ENCODE measurements at regions not wholly inside any gene's neighbourhood (a gene's known extent, or its start where the extent isn't known, plus 50 kb on each side); places are given as distances from the start of the nearest gene placed in this dataset.

GRCh38 chr4:167397586-167397985 is 163.3 kb upstream of the SPOCK3 start:
- Histone ChIP-seq H3K27ac (ENCODE audit: low read depth, low read length) (no peak overlapping the region), H3K4me3 (ENCODE audit: insufficient read depth, low read length) (no peak overlapping the region), H2AFZ (ENCODE audit: low read length) (no peak overlapping the region), H3K9me3 (ENCODE audit: low read depth, low read length) (no peaks in the 10 kb centered on the region), H4K20me1 (ENCODE audit: insufficient read depth, low read length) (no peaks in the 10 kb centered on the region), H3K27me3 (ENCODE audit: insufficient read depth, low read length) (no peaks in the 10 kb centered on the region), H3K4me1 (ENCODE audit: insufficient read depth, low read length) (no peaks in the 10 kb centered on the region), H3K36me3 (ENCODE audit: insufficient read depth, low read length) (no peaks in the 10 kb centered on the region), H3K4me2 (ENCODE audit: insufficient read depth, low read length) (no peak overlapping the region), H3K79me2 (ENCODE audit: insufficient read depth, low read length) (no peaks in the 10 kb centered on the region)
- no peak for TF ChIP-seq CTCF (IDR thresholded peaks at IDR 0.05; ENCODE audit: extremely low read depth, low read depth, low read length)
- DNase-seq (ENCODE audit: insufficient read length, low spot score, missing footprints): no peak

- no peaks in the 10 kb centered on the region for H3K9me3 ChIP-seq (ENCODE audit: low read depth, low read length)
- no peaks in the 10 kb centered on the region for H4K20me1 ChIP-seq (ENCODE audit: insufficient read depth, low read length)
- DNase-seq (ENCODE audit: insufficient read length, low spot score, missing footprints): no peak
Observed at GRCh38 chr4:167399201-167399600, 164.9 kb upstream of the SPOCK3 start.

GRCh38 chr4:167406181-167406580 is 171.9 kb upstream of the SPOCK3 start:
- TF ChIP-seq CTCF (IDR thresholded peaks at IDR 0.05; ENCODE audit: extremely low read depth, low read depth, low read length): no peak
- H3K79me2 ChIP-seq (ENCODE audit: insufficient read depth, low read length): no peaks in the 10 kb centered on the region
- no peak overlapping the region for H3K4me2 ChIP-seq (ENCODE audit: insufficient read depth, low read length)
- no peaks in the 10 kb centered on the region for H4K20me1 ChIP-seq (ENCODE audit: insufficient read depth, low read length)
- DNase-seq (ENCODE audit: insufficient read length, low spot score, missing footprints): no peak
- H3K4me3 ChIP-seq (ENCODE audit: insufficient read depth, low read length): no peak overlapping the region
- H3K27ac ChIP-seq (ENCODE audit: low read depth, low read length): no peak overlapping the region
- no peaks in the 10 kb centered on the region for H3K36me3 ChIP-seq (ENCODE audit: insufficient read depth, low read length)
- no peaks in the 10 kb centered on the region for H3K9me3 ChIP-seq (ENCODE audit: low read depth, low read length)
- H3K27me3 ChIP-seq (ENCODE audit: insufficient read depth, low read length): no peaks in the 10 kb centered on the region
- H3K4me1 ChIP-seq (ENCODE audit: insufficient read depth, low read length): no peaks in the 10 kb centered on the region
- H2AFZ ChIP-seq (ENCODE audit: low read length): no peak overlapping the region

More at GRCh38 chr4:167399201-167399600, 164.9 kb upstream of the SPOCK3 start:
- H3K36me3 ChIP-seq (ENCODE audit: insufficient read depth, low read length): no peaks in the 10 kb centered on the region
- no peaks in the 10 kb centered on the region for H3K27me3 ChIP-seq (ENCODE audit: insufficient read depth, low read length)
- no peak for TF ChIP-seq CTCF (IDR thresholded peaks at IDR 0.05; ENCODE audit: extremely low read depth, low read depth, low read length)
- H3K4me1 ChIP-seq (ENCODE audit: insufficient read depth, low read length): no peaks in the 10 kb centered on the region
- H3K27ac ChIP-seq (ENCODE audit: low read depth, low read length): no peak overlapping the region
- H3K4me3 ChIP-seq (ENCODE audit: insufficient read depth, low read length): no peak overlapping the region
- H3K79me2 ChIP-seq (ENCODE audit: insufficient read depth, low read length): no peaks in the 10 kb centered on the region
- no peak overlapping the region for H2AFZ ChIP-seq (ENCODE audit: low read length)
- no peak overlapping the region for H3K4me2 ChIP-seq (ENCODE audit: insufficient read depth, low read length)

- Histone ChIP-seq H3K9me3 (ENCODE audit: low read depth, low read length) (no peaks in the 10 kb centered on the region), H3K36me3 (ENCODE audit: insufficient read depth, low read length) (no peaks in the 10 kb centered on the region), H3K4me3 (ENCODE audit: insufficient read depth, low read length) (no peak overlapping the region), H3K27ac (ENCODE audit: low read depth, low read length) (no peak overlapping the region), H3K4me2 (ENCODE audit: insufficient read depth, low read length) (no peak overlapping the region), H4K20me1 (ENCODE audit: insufficient read depth, low read length) (no peaks in the 10 kb centered on the region), H3K27me3 (ENCODE audit: insufficient read depth, low read length) (no peaks in the 10 kb centered on the region), H3K79me2 (ENCODE audit: insufficient read depth, low read length) (no peaks in the 10 kb centered on the region), H2AFZ (ENCODE audit: low read length) (no peak overlapping the region), H3K4me1 (ENCODE audit: insufficient read depth, low read length) (no peaks in the 10 kb centered on the region)
- DNase-seq (ENCODE audit: insufficient read length, low spot score, missing footprints): no peak
- no peak for TF ChIP-seq CTCF (IDR thresholded peaks at IDR 0.05; ENCODE audit: extremely low read depth, low read depth, low read length)
Observed at GRCh38 chr4:167415461-167415860, 181.2 kb upstream of the SPOCK3 start.
